Right lobe of liver (tissue), 4 donors: ENCODE measurements at regions not wholly inside any gene's neighbourhood (a gene's known extent, or its start where the extent isn't known, plus 50 kb on each side); places are given as distances from the start of the nearest gene placed in this dataset.

ENCODE experiments used
- CTCF ChIP-seq, 4 donors: fragments of 200-600 bp in 3 of 4; fragments of 450-650 bp in 1 of 4; IDR thresholded peaks; one replicate each; pipeline versions ENCODE4 v1.5.1 to v1.8.0; 2016 to 2022; ENCODE audit warnings: antibody characterized with exemption in 4 of 4, mild to moderate bottlenecking in 2 of 4
- POLR2A ChIP-seq: fragments of 450-650 bp; IDR thresholded peaks from one replicate; pipeline ENCODE4 v1.6.1; 2017; ENCODE audit warnings: antibody characterized with exemption, mild to moderate bottlenecking
- donor health status: DM: no; HTN: no; CAD: no.
- donor health status: DM: no; HTN: no; CAD: no.
- donor health status: DM: no; HTN: yes; CAD: no.

DNA sequence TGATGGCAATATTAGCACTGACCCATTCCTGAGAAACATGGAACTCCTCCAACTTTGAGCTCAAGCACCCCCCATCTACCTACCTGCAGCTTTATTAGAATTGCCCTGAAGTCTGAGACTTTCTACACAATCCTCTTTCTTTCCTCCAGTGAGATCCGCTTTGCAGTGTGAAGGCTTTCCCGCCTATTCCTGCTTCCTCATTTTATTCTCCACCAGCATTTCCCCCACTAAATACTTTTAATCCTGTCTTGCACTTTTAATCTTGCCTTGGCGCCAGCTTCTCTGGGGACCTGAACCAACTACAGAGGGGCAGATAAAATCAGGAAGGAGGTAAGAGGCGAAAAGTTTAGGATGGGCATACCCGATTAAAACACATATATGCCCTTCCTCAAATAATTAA is 178.1 kb upstream of the PRDM1 start:
- no peak for TF ChIP-seq CTCF (IDR thresholded peaks at IDR 0.05)
- no peak for TF ChIP-seq POLR2A
